ENCODE measurements at regions not wholly inside any gene's neighbourhood (a gene's known extent, or its start where the extent isn't known, plus 50 kb on each side); places are given as distances from the start of the nearest gene placed in this dataset.

- Histone ChIP-seq H3K27me3 (ENCODE audit: insufficient read depth) (no peaks in the 10 kb centered on the region), H3F3A (replicated peaks; ENCODE audit: insufficient read depth) (no peaks in the 10 kb centered on the region), H2AFZ (ENCODE audit: low read depth) (no peak overlapping the region), H3K27ac (ENCODE audit: low read depth in 2 of 2, low read length in 1 of 2) (no peak overlapping the region), H3K79me2 (ENCODE audit: insufficient read depth) (no peaks in the 10 kb centered on the region), H3K9me3 (no peaks in the 10 kb centered on the region), H3K9ac (no peak overlapping the region), H3K4me2 (no peak overlapping the region), H3K4me1 (ENCODE audit: control insufficient read depth in 1 of 2, insufficient read depth in 2 of 2, low read depth in 1 of 2, low read length in 1 of 2) (no peaks in the 10 kb centered on the region), H3K36me3 (replicated peaks in 1 of 2; ENCODE audit: control insufficient read depth in 1 of 2, insufficient read depth in 2 of 2, low read length in 1 of 2) (no peaks in the 10 kb centered on the region), H3K4me3 (ENCODE audit: low read depth in 2 of 2, low read length in 1 of 2) (no peak overlapping the region), H4K20me1 (ENCODE audit: insufficient read depth) (no peaks in the 10 kb centered on the region), H3K9me2 (no peaks in the 10 kb centered on the region)
- no peak for DNase-seq
- TF ChIP-seq FOXJ3 (CRISPR knock-in tag; IDR thresholded peaks at IDR 0.05) = no peak
- no peak for TF ChIP-seq RAD21 (IDR thresholded peaks at IDR 0.05; ENCODE audit: low read length)
- TF ChIP-seq ZBTB33 (IDR thresholded peaks at IDR 0.05; ENCODE audit: borderline replicate concordance, low read depth) = no peak
- no peak for TF ChIP-seq JUND (IDR thresholded peaks at IDR 0.05)
- no peak for TF ChIP-seq GATA2 (CRISPR knock-in tag; IDR thresholded peaks at IDR 0.05)
- no peak for TF ChIP-seq NFIC (IDR thresholded peaks at IDR 0.05; ENCODE audit: borderline replicate concordance)
- no peak for TF ChIP-seq SMC3 (IDR thresholded peaks at IDR 0.05; ENCODE audit: low read depth, low read length)
- TF ChIP-seq SIN3A (IDR thresholded peaks at IDR 0.05; ENCODE audit: borderline replicate concordance, low read depth, low read length) = no peak
- no peak for TF ChIP-seq NRF1 (IDR thresholded peaks at IDR 0.05; ENCODE audit: low read depth, low read length)
- TF ChIP-seq EZH2phosphoT487 (IDR thresholded peaks at IDR 0.05; ENCODE audit: borderline replicate concordance, low read depth) = no peak
- TF ChIP-seq PBX3 (IDR thresholded peaks at IDR 0.05) = no peak
- TF ChIP-seq EP300 (IDR thresholded peaks at IDR 0.05; ENCODE audit: borderline replicate concordance in 1 of 2, low read depth in 1 of 2, low read length in 1 of 2) = no peak
- TF ChIP-seq RXRA (IDR thresholded peaks at IDR 0.05; ENCODE audit: borderline replicate concordance, low read depth) = no peak
- no peak for TF ChIP-seq TEAD4 (IDR thresholded peaks at IDR 0.05; ENCODE audit: borderline replicate concordance, insufficient read depth)
- no peak for TF ChIP-seq RFX5 (IDR thresholded peaks at IDR 0.05; ENCODE audit: low read length)
- TF ChIP-seq TCF12 (IDR thresholded peaks at IDR 0.05) = no peak
- ChIA-PET POLR2A (no interaction called here), CTCF (no interaction called here)
Observed at GRCh38 chr14:65915125-65915524, 502.6 kb downstream of the FUT8 start.

- Histone ChIP-seq H3K9ac (no peak overlapping the region), H4K20me1 (ENCODE audit: insufficient read depth) (no peaks in the 10 kb centered on the region), H3K9me3 (no peaks in the 10 kb centered on the region), H3F3A (replicated peaks; ENCODE audit: insufficient read depth) (no peaks in the 10 kb centered on the region), H3K36me3 (replicated peaks in 1 of 2; ENCODE audit: control insufficient read depth in 1 of 2, insufficient read depth in 2 of 2, low read length in 1 of 2) (no peaks in the 10 kb centered on the region), H3K27me3 (ENCODE audit: insufficient read depth) (no peaks in the 10 kb centered on the region), H3K4me1 (ENCODE audit: control insufficient read depth in 1 of 2, insufficient read depth in 2 of 2, low read depth in 1 of 2, low read length in 1 of 2) (no peaks in the 10 kb centered on the region), H3K79me2 (ENCODE audit: insufficient read depth) (no peaks in the 10 kb centered on the region), H3K27ac (ENCODE audit: low read depth in 2 of 2, low read length in 1 of 2) (no peak overlapping the region), H3K9me2 (no peaks in the 10 kb centered on the region), H3K4me2 (no peak overlapping the region), H2AFZ (ENCODE audit: low read depth) (no peak overlapping the region), H3K4me3 (ENCODE audit: low read depth in 2 of 2, low read length in 1 of 2) (no peak overlapping the region)
- TF ChIP-seq FOXJ3 (CRISPR knock-in tag; IDR thresholded peaks at IDR 0.05) (no peak), IRF3 (IDR thresholded peaks at IDR 0.05; ENCODE audit: low read depth, low read length) (no peak), SMC3 (IDR thresholded peaks at IDR 0.05; ENCODE audit: low read depth, low read length) (no peak), NFIC (IDR thresholded peaks at IDR 0.05; ENCODE audit: borderline replicate concordance) (no peak), TAF1 (IDR thresholded peaks at IDR 0.05; ENCODE audit: borderline replicate concordance, low read depth, low read length) (no peak)
- ChIA-PET CTCF (no interaction called here), POLR2A (no interaction called here)
- DNase-seq = no peak
- 18% methylated on average over 2 of the region's 2 CpGs for WGBS (ENCODE audit: low lambda C conversion rate)
Observed at GRCh38 chr14:65916055-65916454, 503.5 kb downstream of the FUT8 start.

All from SK-N-SH (cell line).